ENCODE measurements at regions not wholly inside any gene's neighbourhood (a gene's known extent, or its start where the extent isn't known, plus 50 kb on each side); places are given as distances from the start of the nearest gene placed in this dataset.

DNA sequence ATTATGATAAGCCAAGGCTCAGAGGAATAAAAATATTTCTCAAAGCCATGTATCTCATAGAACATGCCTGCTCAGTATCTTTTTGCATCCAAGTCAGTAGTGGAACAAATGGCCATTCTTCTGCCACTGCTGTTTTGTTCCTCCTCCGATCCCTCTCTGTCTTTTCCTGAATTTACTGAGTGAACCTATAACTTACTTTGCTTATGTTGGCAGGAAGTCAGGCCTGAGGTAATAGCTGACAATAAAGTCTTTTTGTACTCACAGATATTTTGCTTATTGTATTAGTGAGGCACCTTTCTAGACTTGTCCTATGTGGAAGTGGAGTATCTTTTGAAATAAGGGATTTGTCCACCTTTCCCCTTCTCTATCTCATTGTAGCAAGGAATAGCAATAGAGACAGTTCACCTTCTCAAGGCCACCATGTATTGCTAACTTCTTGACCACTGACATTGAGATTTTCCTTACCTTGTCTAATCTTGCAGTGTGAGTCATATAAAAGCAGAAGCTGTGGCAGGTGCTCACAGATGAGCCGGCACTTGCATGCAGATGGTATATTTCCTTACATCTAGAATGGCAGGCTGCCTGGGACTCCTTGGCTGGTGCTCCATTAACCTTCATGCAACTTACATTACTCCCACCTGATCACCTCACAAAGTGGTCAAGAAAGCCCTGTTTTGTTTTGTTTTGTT lies 68.2 kb downstream of the AGTR2 start:
- TF ChIP-seq, protein P1, sequence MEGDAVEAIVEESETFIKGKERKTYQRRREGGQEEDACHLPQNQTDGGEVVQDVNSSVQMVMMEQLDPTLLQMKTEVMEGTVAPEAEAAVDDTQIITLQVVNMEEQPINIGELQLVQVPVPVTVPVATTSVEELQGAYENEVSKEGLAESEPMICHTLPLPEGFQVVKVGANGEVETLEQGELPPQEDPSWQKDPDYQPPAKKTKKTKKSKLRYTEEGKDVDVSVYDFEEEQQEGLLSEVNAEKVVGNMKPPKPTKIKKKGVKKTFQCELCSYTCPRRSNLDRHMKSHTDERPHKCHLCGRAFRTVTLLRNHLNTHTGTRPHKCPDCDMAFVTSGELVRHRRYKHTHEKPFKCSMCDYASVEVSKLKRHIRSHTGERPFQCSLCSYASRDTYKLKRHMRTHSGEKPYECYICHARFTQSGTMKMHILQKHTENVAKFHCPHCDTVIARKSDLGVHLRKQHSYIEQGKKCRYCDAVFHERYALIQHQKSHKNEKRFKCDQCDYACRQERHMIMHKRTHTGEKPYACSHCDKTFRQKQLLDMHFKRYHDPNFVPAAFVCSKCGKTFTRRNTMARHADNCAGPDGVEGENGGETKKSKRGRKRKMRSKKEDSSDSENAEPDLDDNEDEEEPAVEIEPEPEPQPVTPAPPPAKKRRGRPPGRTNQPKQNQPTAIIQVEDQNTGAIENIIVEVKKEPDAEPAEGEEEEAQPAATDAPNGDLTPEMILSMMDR (IDR thresholded peaks at IDR 0.05): no peak
- no peak for TF ChIP-seq POLR2AphosphoS5 (IDR thresholded peaks at IDR 0.05; ENCODE audit: low read depth, low read length)
- TF ChIP-seq SIN3A (IDR thresholded peaks at IDR 0.05; ENCODE audit: borderline replicate concordance, insufficient read depth, low read depth, low read length): no peak
- TF ChIP-seq TCF7L2 (IDR thresholded peaks at IDR 0.05; ENCODE audit: low read depth, low read length): no peak
- TF ChIP-seq, protein P2, sequence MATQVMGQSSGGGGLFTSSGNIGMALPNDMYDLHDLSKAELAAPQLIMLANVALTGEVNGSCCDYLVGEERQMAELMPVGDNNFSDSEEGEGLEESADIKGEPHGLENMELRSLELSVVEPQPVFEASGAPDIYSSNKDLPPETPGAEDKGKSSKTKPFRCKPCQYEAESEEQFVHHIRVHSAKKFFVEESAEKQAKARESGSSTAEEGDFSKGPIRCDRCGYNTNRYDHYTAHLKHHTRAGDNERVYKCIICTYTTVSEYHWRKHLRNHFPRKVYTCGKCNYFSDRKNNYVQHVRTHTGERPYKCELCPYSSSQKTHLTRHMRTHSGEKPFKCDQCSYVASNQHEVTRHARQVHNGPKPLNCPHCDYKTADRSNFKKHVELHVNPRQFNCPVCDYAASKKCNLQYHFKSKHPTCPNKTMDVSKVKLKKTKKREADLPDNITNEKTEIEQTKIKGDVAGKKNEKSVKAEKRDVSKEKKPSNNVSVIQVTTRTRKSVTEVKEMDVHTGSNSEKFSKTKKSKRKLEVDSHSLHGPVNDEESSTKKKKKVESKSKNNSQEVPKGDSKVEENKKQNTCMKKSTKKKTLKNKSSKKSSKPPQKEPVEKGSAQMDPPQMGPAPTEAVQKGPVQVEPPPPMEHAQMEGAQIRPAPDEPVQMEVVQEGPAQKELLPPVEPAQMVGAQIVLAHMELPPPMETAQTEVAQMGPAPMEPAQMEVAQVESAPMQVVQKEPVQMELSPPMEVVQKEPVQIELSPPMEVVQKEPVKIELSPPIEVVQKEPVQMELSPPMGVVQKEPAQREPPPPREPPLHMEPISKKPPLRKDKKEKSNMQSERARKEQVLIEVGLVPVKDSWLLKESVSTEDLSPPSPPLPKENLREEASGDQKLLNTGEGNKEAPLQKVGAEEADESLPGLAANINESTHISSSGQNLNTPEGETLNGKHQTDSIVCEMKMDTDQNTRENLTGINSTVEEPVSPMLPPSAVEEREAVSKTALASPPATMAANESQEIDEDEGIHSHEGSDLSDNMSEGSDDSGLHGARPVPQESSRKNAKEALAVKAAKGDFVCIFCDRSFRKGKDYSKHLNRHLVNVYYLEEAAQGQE (IDR thresholded peaks at IDR 0.05; ENCODE audit: insufficient read depth in 1 of 2, low read depth in 2 of 2, low read length in 1 of 2): no peak
